ENCODE measurements at regions not wholly inside any gene's neighbourhood (a gene's known extent, or its start where the extent isn't known, plus 50 kb on each side); places are given as distances from the start of the nearest gene placed in this dataset.
"Not testable (repeated sequence)": the region's sequence is repeated elsewhere in the genome, so short reads cannot be mapped to it uniquely, and the experiment has no call there.

GRCh38 chrX:19244921-19245320, 98.8 kb upstream of the PDHA1 start:
- H3K9ac ChIP-seq (ENCODE audit: control insufficient read depth, insufficient read depth, low read length); FAIRE-seq; H2AFZ ChIP-seq (ENCODE audit: control insufficient read depth, low read depth, low read length); H4K20me1 ChIP-seq (ENCODE audit: control insufficient read depth, insufficient read depth); H3K36me3 ChIP-seq (ENCODE audit: control insufficient read depth in 2 of 2, insufficient read depth in 2 of 2, low read length in 1 of 2); H3K4me3 ChIP-seq; H3K9me3 ChIP-seq (replicated peaks; ENCODE audit: control insufficient read depth, insufficient read depth, low read length); DNase-seq (ENCODE audit: low read depth, low spot score); RAD21 ChIA-PET (ENCODE audit: unreplicated experiment); H3K27me3 ChIP-seq (replicated peaks in 1 of 2; ENCODE audit: control insufficient read depth in 2 of 2, insufficient read depth in 2 of 2, low read length in 1 of 2); H3K79me2 ChIP-seq (ENCODE audit: control insufficient read depth, insufficient read depth, low read length); intact Hi-C loops (cut with micrococcal nuclease; ENCODE audit: unreplicated experiment); ATAC-seq; in situ Hi-C loops (cut with MboI); SMC1A ChIA-PET (ENCODE audit: uncharacterized antibody, unreplicated experiment); H3K27ac ChIP-seq (ENCODE audit: control insufficient read depth, insufficient read depth); H3K4me1 ChIP-seq (ENCODE audit: control insufficient read depth, insufficient read depth, low read length); H3K4me2 ChIP-seq (ENCODE audit: control insufficient read depth, insufficient read depth); BruUV-seq (replicated peaks): not testable (repeated sequence)
- ChIA-PET CTCF (interaction anchor here (1.1 kb wide), 1 partner anchor 8 kb away, joined by 4 read pairs; no protein-coding TSS in a partner anchor), POLR2A (interaction anchor here (0.6 kb wide), 1 partner anchor 14 kb away, joined by 3 read pairs; no protein-coding TSS in a partner anchor)
- WGBS (ENCODE audit: insufficient coverage, insufficient replicate concordance, low lambda C conversion rate, missing lambda C conversion rate) = 1% methylated on average over 6 of the region's 6 CpGs

- no peak overlapping the region for H3K27ac ChIP-seq (ENCODE audit: control insufficient read depth, insufficient read depth)
- no peak for FAIRE-seq
- no peaks in the 10 kb centered on the region for H3K79me2 ChIP-seq (ENCODE audit: control insufficient read depth, insufficient read depth, low read length)
- ChIA-PET RAD21 (ENCODE audit: unreplicated experiment) (no interaction called here), POLR2A (no interaction called here), SMC1A (ENCODE audit: uncharacterized antibody, unreplicated experiment) (interaction anchor here (1.8 kb wide), 1 partner anchor 11 kb away, joined by 5 read pairs; no protein-coding TSS in a partner anchor), CTCF (interaction anchor here (1.1 to 1.9 kb wide), 2 partner anchors 8 to 9 kb away, joined by 4 read pairs; no protein-coding TSS in a partner anchor)
- no peaks in the 10 kb centered on the region for H3K36me3 ChIP-seq (ENCODE audit: control insufficient read depth in 2 of 2, insufficient read depth in 2 of 2, low read length in 1 of 2)
- H3K27me3 ChIP-seq (replicated peaks in 1 of 2; ENCODE audit: control insufficient read depth in 2 of 2, insufficient read depth in 2 of 2, low read length in 1 of 2) = no peaks in the 10 kb centered on the region
- WGBS (ENCODE audit: insufficient coverage, insufficient replicate concordance, low lambda C conversion rate, missing lambda C conversion rate) = 0% methylated on average over 4 of the region's 4 CpGs
- intact Hi-C loops (cut with micrococcal nuclease; ENCODE audit: unreplicated experiment) = no loop called here
- no TSS peak for BruUV-seq (replicated peaks)
- DNase-seq (ENCODE audit: low read depth, low spot score) = no peak
- no peaks in the 10 kb centered on the region for H4K20me1 ChIP-seq (ENCODE audit: control insufficient read depth, insufficient read depth)
- H3K9me3 ChIP-seq (replicated peaks; ENCODE audit: control insufficient read depth, insufficient read depth, low read length) = no peaks in the 10 kb centered on the region; the same call in 2 of the 3 replicates
- no peak overlapping the region for H3K4me2 ChIP-seq (ENCODE audit: control insufficient read depth, insufficient read depth)
- ATAC-seq = no peak
- H3K9ac ChIP-seq (ENCODE audit: control insufficient read depth, insufficient read depth, low read length) = no peak overlapping the region
- H3K4me3 ChIP-seq = no peak overlapping the region
- no peaks in the 10 kb centered on the region for H3K4me1 ChIP-seq (ENCODE audit: control insufficient read depth, insufficient read depth, low read length)
- H2AFZ ChIP-seq (ENCODE audit: control insufficient read depth, low read depth, low read length) = no peak overlapping the region
- no peak for TF ChIP-seq MYC (IDR thresholded peaks at IDR 0.05; ENCODE audit: insufficient read depth, insufficient read length, insufficient replicate concordance, low read length, severe bottlenecking)
- no peak for TF ChIP-seq ELK1 (IDR thresholded peaks at IDR 0.05; ENCODE audit: low read depth, low read length)
- no peak for TF ChIP-seq BHLHE40 (IDR thresholded peaks at IDR 0.05; ENCODE audit: borderline replicate concordance in 1 of 2, low read depth in 2 of 2, low read length in 1 of 2)
- no peak for TF ChIP-seq MTA3 (IDR thresholded peaks at IDR 0.05; ENCODE audit: borderline replicate concordance, low read length)
- no peak for TF ChIP-seq ATF3 (IDR thresholded peaks at IDR 0.05; ENCODE audit: borderline replicate concordance, extremely low read depth, low read depth, low read length)
- TF ChIP-seq ZBTB4 (CRISPR knock-in tag; IDR thresholded peaks at IDR 0.05) = no peak
- no peak for TF ChIP-seq PKNOX1 (IDR thresholded peaks at IDR 0.05)
- no peak for TF ChIP-seq RELA (IDR thresholded peaks at IDR 0.05; ENCODE audit: borderline replicate concordance, partially characterized antibody)
- TF ChIP-seq FOXK2 (IDR thresholded peaks at IDR 0.05) = no peak
- TF ChIP-seq PML (IDR thresholded peaks at IDR 0.05; ENCODE audit: low read length) = no peak
- no peak for TF ChIP-seq CREM (IDR thresholded peaks at IDR 0.05; ENCODE audit: low read depth)
- in situ Hi-C loops (cut with MboI) = no loop called here
Measured at GRCh38 chrX:19245711-19246269, 97.9 kb upstream of the PDHA1 start.
